Heart left ventricle (tissue), 16 donors: ENCODE measurements at regions not wholly inside any gene's neighbourhood (a gene's known extent, or its start where the extent isn't known, plus 50 kb on each side); places are given as distances from the start of the nearest gene placed in this dataset.

ENCODE experiments used
- ATAC-seq, 4 donors: fragments of 200-7000 bp; cut with Tn5 transposase; one replicate each; pipeline ENCODE4 v1.9.1; 2020 to 2022; ENCODE audit warnings: moderate library complexity in 4 of 4, mild to moderate bottlenecking in 3 of 4, moderate number of reproducible peaks in 1 of 4
- DNase-seq, 5 donors: peaks; one replicate each; pipeline ENCODE4 v3.0.0-alpha.2; 2020
- H3K27ac ChIP-seq, 12 donors: fragments of 200-600 bp; sonication (generic) in 4 of 12; one replicate each; pipeline versions ENCODE4 v1.5.0 to v1.8.0; 2016 to 2022; ENCODE audit warnings: mild to moderate bottlenecking in 2 of 12
- H3K27me3 ChIP-seq, 9 donors: fragments of 200-600 bp; sonication (generic) in 2 of 9; one replicate each; pipeline versions ENCODE4 v1.5.1 to v1.8.0; 2016 to 2022; ENCODE audit warnings: mild to moderate bottlenecking in 3 of 9
- H3K36me3 ChIP-seq, 9 donors: fragments of 200-600 bp; sonication (generic) in 2 of 9; one replicate each; pipeline versions ENCODE4 v1.5.0 to v1.8.0; 2018 to 2022; ENCODE audit warnings: mild to moderate bottlenecking in 2 of 9
- H3K4me1 ChIP-seq, 12 donors: fragments of 200-600 bp; sonication (generic) in 4 of 12; one replicate each; pipeline versions ENCODE4 v1.5.0 to v1.8.0; 2016 to 2022; ENCODE audit warnings: mild to moderate bottlenecking in 3 of 12
- H3K4me3 ChIP-seq, 12 donors: fragments of 200-600 bp; sonication (generic) in 4 of 12; one replicate each; pipeline versions ENCODE4 v1.5.0 to v1.8.0; 2017 to 2022; ENCODE audit warnings: mild to moderate bottlenecking in 9 of 12, moderate library complexity in 4 of 12
- H3K9me3 ChIP-seq, 12 donors: fragments of 200-600 bp; sonication (generic) in 4 of 12; one replicate each; pipeline versions ENCODE4 v1.5.0 to v1.8.0; 2016 to 2022; ENCODE audit warnings: mild to moderate bottlenecking in 1 of 12
- CTCF ChIP-seq, 12 donors: fragments of 200-600 bp; sonication (generic) in 4 of 12; IDR thresholded peaks; one replicate each; pipeline versions ENCODE4 v1.5.0 to v1.8.0; 2018 to 2022; ENCODE audit warnings: antibody characterized with exemption in 12 of 12, mild to moderate bottlenecking in 5 of 12
- POLR2A ChIP-seq, 2 donors: fragments of 450-650 bp; IDR thresholded peaks; one replicate each; pipeline ENCODE4 v1.6.1; 2017; ENCODE audit warnings: antibody characterized with exemption in 2 of 2, mild to moderate bottlenecking in 2 of 2, moderate library complexity in 2 of 2
- WGBS, 4 donors: extraction: QIAGEN DNeasy Blood & Tissue Kit in 2 of 4; methylation state at CpG; one replicate each; pipeline versions ENCODE4 v1.1.5 to v1.1.7; 2013 to 2018; 5-methylcytosine and 5-hydroxymethylcytosine counted together
- intact Hi-C, 10 donors: fragments of 100-400 bp; cut with DNase I; formaldehyde crosslinking; loops; one replicate each; pipeline versions ENCODE4 v1.11.1 to v1.14.2; 2022
- donor health status: ischemic (EF 13 %, LVEDD 7.1; RV severe dilation, severe dysfunction).
- donor health status: healthy with polysubstance abuse.
- donor health status: DM: no; HTN: yes; CAD: no.
- donor health status: DM: no; HTN: no; CAD: no.
- donor health status: ischemic (EF 25% LVEDD 6.9; RV normal size, moderate dysfunction).
- donor health status: ischemic (EF 25% LVEDD 5.7; RV mildly dilated, moderate dysfunction).
- donor health status: healthy.
- donor health status: DM: yes; HTN: yes; CAD: no.
- donor health status: ischemic (EF 35%, LVEDD 5.7; RV mildly dilated, moderate dysfunction).
- donor health status: nonischemic (EF 11% LVEDD 7.7; RV severe dilation, severe dysfunction).
- donor health status: DM: yes; HTN: yes; CAD: no.
- donor health status: PGD.
- donor health status: ischemic (EF 29% LVEDD 5.4; RV normal size, mild dysfunction).
- donor health status: nonischemic (EF 23%, LVEDD 6.1; RV moderate dilation, normal function).

- Histone ChIP-seq H3K9me3 (peaks cover 0 to 10% (median 0%) of the 10 kb centered on the region in 12 donors), H3K36me3 (no peaks in the 10 kb centered on the region), H3K4me3 (no peak overlapping the region), H3K27ac (no peak overlapping the region), H3K27me3 (peaks cover 0 to 8% (median 0%) of the 10 kb centered on the region in 9 donors), H3K4me1 (peaks cover 0 to 2% (median 0%) of the 10 kb centered on the region in 12 donors)
- no peak for DNase-seq
- no peak for ATAC-seq
- TF ChIP-seq CTCF (IDR thresholded peaks at IDR 0.05): no peak
- no peak for TF ChIP-seq POLR2A (IDR thresholded peaks at IDR 0.05)
- WGBS, 4 donors: 84 to 87% (median 86%) methylated on average over 4 of the region's 4 CpGs
- intact Hi-C loops: no loop called here
These were observed 223.6 kb upstream of the AGAP1 start for GRCh38 chr2:235270291-235270690.

GRCh38 chr2:235270956-235271355 lies 222.9 kb upstream of the AGAP1 start:
- Histone ChIP-seq H3K9me3 (peaks cover 0 to 10% (median 0%) of the 10 kb centered on the region in 12 donors), H3K4me1 (peaks cover 0 to 2% (median 0%) of the 10 kb centered on the region in 12 donors), H3K36me3 (no peaks in the 10 kb centered on the region), H3K27ac (no peak overlapping the region), H3K4me3 (no peak overlapping the region), H3K27me3 (peaks cover 0 to 8% (median 0%) of the 10 kb centered on the region in 9 donors)
- TF ChIP-seq POLR2A (IDR thresholded peaks at IDR 0.05): no peak
- no peak for TF ChIP-seq CTCF (IDR thresholded peaks at IDR 0.05)
- intact Hi-C loops: no loop called here
- DNase-seq (no peak), ATAC-seq (no peak)
- 74 to 85% (median 75%) methylated on average over 4 of the region's 4 CpGs for WGBS, 4 donors

GRCh38 chr2:235271936-235272335 lies 221.9 kb upstream of the AGAP1 start:
- no peak for DNase-seq
- no peak overlapping the region for H3K4me3 ChIP-seq
- WGBS, 4 donors: 80 to 91% (median 85%) methylated on average over 2 of the region's 2 CpGs
- no peak for ATAC-seq
- peaks cover 0 to 8% (median 0%) of the 10 kb centered on the region in 9 donors for H3K27me3 ChIP-seq
- peaks cover 0 to 10% (median 0%) of the 10 kb centered on the region in 12 donors for H3K9me3 ChIP-seq
- H3K36me3 ChIP-seq: no peaks in the 10 kb centered on the region
- no peak for TF ChIP-seq POLR2A (IDR thresholded peaks at IDR 0.05)
- TF ChIP-seq CTCF (IDR thresholded peaks at IDR 0.05): no peak
- no peak overlapping the region for H3K27ac ChIP-seq
- intact Hi-C loops: no loop called here
- H3K4me1 ChIP-seq: peaks cover 0 to 2% (median 0%) of the 10 kb centered on the region in 12 donors

GRCh38 chr2:235274023-235274422 lies 219.8 kb upstream of the AGAP1 start:
- H3K27ac ChIP-seq: no peak overlapping the region
- WGBS, 4 donors: 46 to 57% (median 48%) methylated on average over 2 of the region's 2 CpGs

More at GRCh38 chr2:235274023-235274422, 219.8 kb upstream of the AGAP1 start:
- Histone ChIP-seq H3K27me3 (peaks cover 0 to 8% (median 0%) of the 10 kb centered on the region in 9 donors), H3K9me3 (peaks cover 0 to 10% (median 0%) of the 10 kb centered on the region in 12 donors), H3K4me3 (no peak overlapping the region), H3K4me1 (no peaks in the 10 kb centered on the region), H3K36me3 (no peaks in the 10 kb centered on the region)
- DNase-seq (no peak), ATAC-seq (no peak)
- intact Hi-C loops: no loop called here
- TF ChIP-seq POLR2A (IDR thresholded peaks at IDR 0.05): no peak
- TF ChIP-seq CTCF (IDR thresholded peaks at IDR 0.05): no peak
